CD14-positive monocyte (primary cell): ENCODE measurements at regions not wholly inside any gene's neighbourhood (a gene's known extent, or its start where the extent isn't known, plus 50 kb on each side); places are given as distances from the start of the nearest gene placed in this dataset.

ENCODE experiments used
- DNase-seq, 3 donors: peaks; one replicate each; pipeline ENCODE4 v3.0.0-alpha.2; 2011 to 2022
- H2AFZ ChIP-seq: 2 replicates; pipeline ENCODE4 v1.6.0; 2012; ENCODE audit warnings: mild to moderate bottlenecking, low read depth, low read length, inconsistent platforms; ENCODE audit not compliant: insufficient read depth, poor library complexity, severe bottlenecking
- H3K27ac ChIP-seq, 2 donors: 1 replicate in 1 of 2; 2 replicates in 1 of 2; pipeline ENCODE4 v1.5.1; 2012 to 2013; ENCODE audit warnings: low read length in 2 of 2, control low read depth in 1 of 2, inconsistent platforms in 1 of 2, low read depth in 1 of 2, mild to moderate bottlenecking in 1 of 2
- H3K27me3 ChIP-seq, 2 donors: one replicate each; pipeline versions ENCODE4 v1.6.0 to v1.6.1; 2011 to 2013; ENCODE audit warnings: low read length in 2 of 2; ENCODE audit not compliant: control insufficient read depth in 2 of 2, insufficient read depth in 2 of 2
- H3K36me3 ChIP-seq, 2 donors: replicated peaks in 1 of 2; 1 replicate in 1 of 2; 2 replicates in 1 of 2; pipeline versions ENCODE4 v1.5.1 to v1.6.1; 2012 to 2013; ENCODE audit warnings: low read length in 2 of 2, control low read depth in 1 of 2, inconsistent platforms in 1 of 2, mild to moderate bottlenecking in 1 of 2; ENCODE audit not compliant: insufficient read depth in 2 of 2, control insufficient read depth in 1 of 2
- H3K4me1 ChIP-seq, 2 donors: 1 replicate in 1 of 2; 2 replicates in 1 of 2; pipeline versions ENCODE4 v1.5.1 to v1.6.1; 2012 to 2013; ENCODE audit warnings: low read length in 2 of 2, control low read depth in 1 of 2, inconsistent platforms in 1 of 2, mild to moderate bottlenecking in 1 of 2, moderate library complexity in 1 of 2; ENCODE audit not compliant: insufficient read depth in 2 of 2, control insufficient read depth in 1 of 2
- H3K4me2 ChIP-seq: replicated peaks from 2 replicates; pipeline ENCODE3; 2012; ENCODE audit warnings: low read length, moderate library complexity, mild to moderate bottlenecking; ENCODE audit not compliant: poor library complexity, severe bottlenecking; ENCODE audit errors: extremely low read depth
- H3K4me3 ChIP-seq, 3 experiments: fragments of 200-600 bp in 1 of 3; sonication (generic) in 1 of 3; replicated peaks in 1 of 3; 1 replicate in 2 of 3; 2 replicates in 1 of 3; pipeline ENCODE4 v1.5.1; 2011 to 2013; ENCODE audit warnings: low read length in 3 of 3, mild to moderate bottlenecking in 3 of 3, control low read depth in 2 of 3, low read depth in 2 of 3, inconsistent platforms in 1 of 3, moderate library complexity in 1 of 3
- H3K79me2 ChIP-seq: 2 replicates; pipeline ENCODE4 v1.6.0; 2012; ENCODE audit warnings: mild to moderate bottlenecking, control low read depth, inconsistent platforms, low read length, moderate library complexity; ENCODE audit not compliant: insufficient read depth
- H3K9ac ChIP-seq: 2 replicates; pipeline ENCODE4 v1.6.0; 2017; ENCODE audit warnings: low read length, mild to moderate bottlenecking; ENCODE audit not compliant: insufficient read depth, poor library complexity, severe bottlenecking
- H3K9me3 ChIP-seq, 2 donors: replicated peaks in 1 of 2; 1 replicate in 1 of 2; 2 replicates in 1 of 2; pipeline versions ENCODE4 v1.5.1 to v1.6.1; 2012 to 2013; ENCODE audit warnings: low read length in 2 of 2, control low read depth in 1 of 2; ENCODE audit not compliant: control insufficient read depth in 1 of 2, insufficient read depth in 1 of 2
- H4K20me1 ChIP-seq: 2 replicates; pipeline ENCODE4 v1.6.0; 2012; ENCODE audit warnings: mild to moderate bottlenecking, low read length, control low read depth, moderate library complexity; ENCODE audit not compliant: insufficient read depth
- H3K27ac Mint-ChIP-seq, 7 donors: one replicate each; pipeline ENCODE4 v1.8.0; 2020; ENCODE audit warnings: mild to moderate bottlenecking in 7 of 7, mixed read lengths in 7 of 7, moderate library complexity in 6 of 7, inconsistent platforms in 2 of 7
- H3K27me3 Mint-ChIP-seq, 3 donors: one replicate each; pipeline ENCODE4 v1.8.0; 2021 to 2022; ENCODE audit warnings: low read depth in 3 of 3, mild to moderate bottlenecking in 3 of 3, mixed read lengths in 3 of 3, moderate library complexity in 3 of 3, inconsistent platforms in 1 of 3
- H3K36me3 Mint-ChIP-seq, 2 donors: one replicate each; pipeline ENCODE4 v1.8.0; 2020; ENCODE audit warnings: mixed read lengths in 2 of 2, inconsistent platforms in 1 of 2, mild to moderate bottlenecking in 1 of 2
- H3K4me1 Mint-ChIP-seq: one replicate; pipeline ENCODE4 v1.8.0; 2020; ENCODE audit warnings: mild to moderate bottlenecking, mixed read lengths
- H3K4me3 Mint-ChIP-seq, 2 donors: one replicate each; pipeline ENCODE4 v1.8.0; 2020; ENCODE audit warnings: mild to moderate bottlenecking in 2 of 2, mixed read lengths in 2 of 2, moderate library complexity in 1 of 2
- H3K9me3 Mint-ChIP-seq, 7 donors: one replicate each; pipeline ENCODE4 v1.8.0; 2020 to 2022; ENCODE audit warnings: mixed read lengths in 7 of 7, mild to moderate bottlenecking in 6 of 7, moderate library complexity in 6 of 7, inconsistent platforms in 2 of 7
- CTCF ChIP-seq: fragments of 200-600 bp; IDR thresholded peaks from one replicate; pipeline ENCODE4 v1.8.0; 2022; ENCODE audit warnings: antibody characterized with exemption, mild to moderate bottlenecking
- whole genome bisulfite sequencing: methylation state at CpG from one replicate; pipeline ENCODE4 v1.1.5; 2013; ENCODE audit warnings: missing lambda C conversion rate; ENCODE audit not compliant: insufficient coverage; 5-methylcytosine and 5-hydroxymethylcytosine counted together
- intact Hi-C, 2 donors: fragments of 100-400 bp; cut with micrococcal nuclease; formaldehyde crosslinking; loops; one replicate each; pipeline versions ENCODE4 v1.15.0 to v1.15.1; 2023

- Histone ChIP-seq H3K79me2 (no peaks in the 10 kb centered on the region), H3K27ac (no peak overlapping the region), H3K4me1 (no peaks in the 10 kb centered on the region), H3K36me3 (no peaks in the 10 kb centered on the region), H3K9me3 (no peaks in the 10 kb centered on the region), H3K27me3 (no peaks in the 10 kb centered on the region), H3K4me3 (no peak overlapping the region), H2AFZ (no peak overlapping the region), H3K4me2 (no peak overlapping the region), H3K9ac (no peak overlapping the region), H4K20me1 (no peaks in the 10 kb centered on the region)
- H3K27ac Mint-ChIP-seq, result peak overlapping the region in 1 of 7 donors; percentile 32
- intact Hi-C loops, result loop anchor here (5.0 to 10.0 kb wide), 2 partner anchors 77 to 965 kb away; no protein-coding TSS in a partner anchor
- no peak for DNase-seq
- no peak for TF ChIP-seq CTCF
- no peaks in the 10 kb centered on the region for H3K36me3 Mint-ChIP-seq
- 98% methylated on average over 4 of the region's 5 CpGs for WGBS
- H3K4me1 Mint-ChIP-seq, result no peaks in the 10 kb centered on the region
- H3K9me3 Mint-ChIP-seq, result peaks cover 0 to 1% (median 0%) of the 10 kb centered on the region in 7 donors
- H3K4me3 Mint-ChIP-seq, result no peak overlapping the region
- peaks cover 4 to 12% (median 5%) of the 10 kb centered on the region in 3 donors for H3K27me3 Mint-ChIP-seq
Observed at GRCh38 chr10:78229950-78230675, 196.4 kb downstream of the RPS24 start.

- WGBS, result 96% methylated on average over 4 of the region's 5 CpGs
- H3K36me3 ChIP-seq, result no peaks in the 10 kb centered on the region
- no peaks in the 10 kb centered on the region for H4K20me1 ChIP-seq
- no peak for TF ChIP-seq CTCF
- intact Hi-C loops, result loop anchor here (5.0 to 10.0 kb wide), 2 partner anchors 76 to 963 kb away; no protein-coding TSS in a partner anchor
- Mint-ChIP-seq H3K27ac (no peak overlapping the region), H3K4me1 (peaks cover 2% of the 10 kb centered on the region), H3K4me3 (no peak overlapping the region), H3K27me3 (peaks cover 4 to 12% (median 7%) of the 10 kb centered on the region in 3 donors), H3K36me3 (no peaks in the 10 kb centered on the region), H3K9me3 (peaks cover 0 to 1% (median 0%) of the 10 kb centered on the region in 7 donors)
- no peaks in the 10 kb centered on the region for H3K79me2 ChIP-seq
- no peak overlapping the region for H3K9ac ChIP-seq
- H3K27ac ChIP-seq, result no peak overlapping the region
- H3K9me3 ChIP-seq, result no peaks in the 10 kb centered on the region
- H3K4me1 ChIP-seq, result peaks cover 1 to 4% of the 10 kb centered on the region in 2 donors
- no peak overlapping the region for H3K4me3 ChIP-seq
- H3K4me2 ChIP-seq, result no peak overlapping the region
- H3K27me3 ChIP-seq, result no peaks in the 10 kb centered on the region
- no peak for DNase-seq
- H2AFZ ChIP-seq, result no peak overlapping the region
Observed at GRCh38 chr10:78231327-78231726, 197.7 kb downstream of the RPS24 start.
